NCI-H345 treated with DMSO at 0.1 percent for 48 hours (cell line): ENCODE measurements at regions not wholly inside any gene's neighbourhood (a gene's known extent, or its start where the extent isn't known, plus 50 kb on each side); places are given as distances from the start of the nearest gene placed in this dataset.

Source experiments
- DNase-seq: peaks from one replicate; lab custom pipeline; 2025; ENCODE audit not compliant: unreplicated experiment; lab: John Stamatoyannopoulos, UW

GRCh38 chr2:109070290-109070689, 58.7 kb upstream of the SH3RF3 start:
- DNase-seq, result no peak

GRCh38 chr2:109069331-109070194, 59.4 kb upstream of the SH3RF3 start:
- peak; percentile 16 for DNase-seq

- no peak for DNase-seq
Measured at GRCh38 chr2:109068811-109069210, 60.2 kb upstream of the SH3RF3 start.

GRCh38 chr2:109067631-109068125, 61.3 kb upstream of the SH3RF3 start:
- no peak for DNase-seq

GRCh38 chr2:109066917-109067597, 61.9 kb upstream of the SH3RF3 start:
- no peak for DNase-seq

GRCh38 chr2:109066501-109066900, 62.5 kb upstream of the SH3RF3 start:
- DNase-seq, result no peak

GRCh38 chr2:109065391-109065734, 63.6 kb upstream of the SH3RF3 start:
- no peak for DNase-seq

- no peak for DNase-seq
Measured at GRCh38 chr2:109064660-109065390, 64.2 kb upstream of the SH3RF3 start.

- peak; percentile 48 for DNase-seq
Measured at GRCh38 chr2:109062859-109063700, 65.9 kb upstream of the SH3RF3 start.

- DNase-seq, result no peak
Measured at GRCh38 chr2:109062145-109062858, 66.7 kb upstream of the SH3RF3 start.

- no peak for DNase-seq
Measured at GRCh38 chr2:109061736-109062135, 67.3 kb upstream of the SH3RF3 start.

GRCh38 chr2:109060496-109060895, 68.5 kb upstream of the SH3RF3 start:
- no peak for DNase-seq

- DNase-seq, result no peak
Measured at GRCh38 chr2:109059474-109060165, 69.4 kb upstream of the SH3RF3 start.

GRCh38 chr2:109058802-109059201, 69.8 kb upstream of the EDAR start:
- DNase-seq, result no peak

- no peak for DNase-seq
Measured at GRCh38 chr2:109058191-109058632, 69.2 kb upstream of the EDAR start.

GRCh38 chr2:109057686-109058085, 68.7 kb upstream of the EDAR start:
- peak; percentile 28 for DNase-seq

GRCh38 chr2:109055435-109055834, 66.4 kb upstream of the EDAR start:
- DNase-seq, result no peak

- DNase-seq, result no peak
Measured at GRCh38 chr2:109054865-109055264, 65.8 kb upstream of the EDAR start.

GRCh38 chr2:109053716-109054115, 64.7 kb upstream of the EDAR start:
- no peak for DNase-seq
